K562 (cell line): ENCODE measurements at regions not wholly inside any gene's neighbourhood (a gene's known extent, or its start where the extent isn't known, plus 50 kb on each side); places are given as distances from the start of the nearest gene placed in this dataset.

Experiments used
- ATAC-seq: fragments of 200-7000 bp; cut with Tn5 transposase; 3 replicates; pipeline ENCODE4 v1.9.1; 2020; ENCODE audit warnings: moderate library complexity
- BruUV-seq: library from RNA; stranded (reverse); fragments of 400-500 nt; replicated peaks from 2 replicates; lab custom pipeline; 2021; lab: Mats Ljungman, UMichigan
- CTCF ChIA-PET: fragments of 300-600 bp; formaldehyde crosslinking; extraction: SDS; loops from one replicate; lab custom pipeline; 2021; ENCODE audit warnings: low intra/inter-chr PET ratio; lab: Yijun Ruan, JAX
- POLR2A ChIA-PET: fragments of 300-600, 350-650 bp; sonication (Branson Sonifier 250); formaldehyde crosslinking; extraction: SDS; loops from one replicate; lab custom pipeline; 2021; ENCODE audit warnings: antibody characterized with exemption, inconsistent platforms; lab: Yijun Ruan, JAX
- DNase-seq, 4 experiments: peaks; one replicate each; pipeline versions ENCODE4 v3.0.0 to v3.0.0-alpha.2; 2011 to 2018; ENCODE audit warnings: low spot score in 3 of 4, mixed read lengths in 3 of 4; ENCODE audit errors: extremely low read depth in 1 of 4
- FAIRE-seq: peaks from 2 replicates; lab custom pipeline; 2011; peaks lifted over from hg19 to GRCh38; lab: Jason Lieb, UNC
- H2AFZ ChIP-seq: 2 replicates; pipeline ENCODE4 v1.6.0; 2011; ENCODE audit warnings: low read depth, low read length, control low read depth, inconsistent platforms
- H3K27ac ChIP-seq: fragments of 200-600 bp; 3 replicates; pipeline ENCODE4 v1.8.0; 2011; ENCODE audit warnings: low read depth, mild to moderate bottlenecking, control low read depth, inconsistent platforms, low read length, moderate library complexity, mixed read lengths; ENCODE audit errors: extremely low read depth
- H3K27me3 ChIP-seq, 2 experiments: fragments of 300-600 bp in 1 of 2; 2 replicates in 1 of 2; 3 replicates in 1 of 2; pipeline versions ENCODE4 v1.6.0 to v1.8.0; 2011; ENCODE audit warnings: inconsistent platforms in 2 of 2, low read length in 2 of 2, mild to moderate bottlenecking in 1 of 2, mixed read lengths in 1 of 2, moderate library complexity in 1 of 2; ENCODE audit not compliant: control insufficient read depth in 2 of 2, insufficient read depth in 2 of 2
- H3K36me3 ChIP-seq: fragments of 300-600 bp; 3 replicates; pipeline ENCODE4 v1.8.0; 2011; ENCODE audit warnings: mild to moderate bottlenecking, low read length, inconsistent platforms; ENCODE audit not compliant: control insufficient read depth, insufficient read depth
- H3K4me1 ChIP-seq, 2 experiments: fragments of 200-600 bp in 1 of 2; replicated peaks in 1 of 2; 2 replicates in 1 of 2; 3 replicates in 1 of 2; pipeline versions ENCODE4 v1.5.1 to v1.8.0; 2011; ENCODE audit warnings: inconsistent platforms in 2 of 2, low read length in 2 of 2, mild to moderate bottlenecking in 1 of 2, mixed read lengths in 1 of 2, moderate library complexity in 1 of 2; ENCODE audit not compliant: control insufficient read depth in 2 of 2, insufficient read depth in 2 of 2
- H3K4me2 ChIP-seq: 2 replicates; pipeline ENCODE4 v1.6.1; 2011; ENCODE audit warnings: low read length, control low read depth, inconsistent platforms, mixed read lengths; ENCODE audit not compliant: insufficient read depth
- H3K4me3 ChIP-seq: fragments of 200-600 bp; sonication (generic), shearing (Covaris generic); 2 replicates; pipeline ENCODE4 v1.5.1; 2016; ENCODE audit warnings: control low read depth, inconsistent platforms
- H3K79me2 ChIP-seq: fragments of 200-600 bp; 3 replicates; pipeline ENCODE4 v1.8.0; 2011; ENCODE audit warnings: low read length, inconsistent platforms; ENCODE audit not compliant: control insufficient read depth, insufficient read depth
- H3K9ac ChIP-seq, 2 experiments: 2 replicates each; pipeline versions ENCODE4 v1.6.0 to v1.6.1; 2011; ENCODE audit warnings: low read depth in 2 of 2, low read length in 2 of 2, control low read depth in 1 of 2, inconsistent platforms in 1 of 2, mild to moderate bottlenecking in 1 of 2, mixed read lengths in 1 of 2; ENCODE audit not compliant: insufficient read depth in 1 of 2
- H3K9me1 ChIP-seq: one replicate; pipeline ENCODE4 v1.6.0; 2011; ENCODE audit warnings: inconsistent platforms, mild to moderate bottlenecking, low read length, moderate library complexity; ENCODE audit not compliant: control insufficient read depth, insufficient read depth
- H3K9me3 ChIP-seq: replicated peaks from 2 replicates; pipeline ENCODE4 v1.5.1; 2011; ENCODE audit warnings: low read depth, low read length, inconsistent platforms; ENCODE audit not compliant: control insufficient read depth, insufficient read depth
- H4K20me1 ChIP-seq: replicated peaks from 2 replicates; pipeline ENCODE4 v1.6.1; 2011; ENCODE audit warnings: low read length, inconsistent platforms, mixed read lengths; ENCODE audit not compliant: control insufficient read depth, insufficient read depth
- DDX20 ChIP-seq: fragments of 450-650 bp; IDR thresholded peaks from 2 replicates; pipeline ENCODE4 v1.6.1; 2016; ENCODE audit warnings: missing genetic modification characterization, low read depth, mild to moderate bottlenecking, missing compliant biosample characterization, moderate library complexity
- KDM5B ChIP-seq: fragments of 200-600 bp; sonication (generic); IDR thresholded peaks from 2 replicates; pipeline ENCODE4 v1.6.1; 2012; ENCODE audit warnings: low read depth, mild to moderate bottlenecking, moderate library complexity, low read length, control low read depth, inconsistent platforms; ENCODE audit not compliant: insufficient replicate concordance
- SIRT6 ChIP-seq: IDR thresholded peaks from one replicate; pipeline ENCODE4 v1.6.1; 2012; ENCODE audit warnings: low read depth, mild to moderate bottlenecking, control low read depth, inconsistent platforms, low read length, moderate library complexity
- SRSF9 ChIP-seq: fragments of 200-400 bp; formaldehyde crosslinking; IDR thresholded peaks from 2 replicates; pipeline ENCODE4 v1.6.1; 2017; ENCODE audit warnings: low read depth, low read length, borderline replicate concordance
- ZFP36 ChIP-seq: fragments of 150-350 bp; IDR thresholded peaks from 2 replicates; pipeline ENCODE4 v1.6.1; 2018; ENCODE audit warnings: low read length, low read depth; ENCODE audit not compliant: partially characterized antibody
- ZNF79 ChIP-seq: fragments of 250-450 bp; sonication (Bioruptor Pico); IDR thresholded peaks from 2 replicates; pipeline ENCODE4 v1.4.0; 2020; ENCODE audit warnings: low read depth, mild to moderate bottlenecking, moderate library complexity
- ZSCAN29 ChIP-seq: fragments of 450-650 bp; IDR thresholded peaks from 2 replicates; pipeline ENCODE4 v1.6.1; 2017
- WGBS: fragments of 100-300 bp; shearing (Covaris generic); methylation state at CpG from one replicate; pipeline ENCODE4 v1.1.6; 2016; ENCODE audit warnings: low coverage, mixed read lengths; ENCODE audit not compliant: insufficient coverage; ENCODE audit errors: missing lambda C conversion rate; 5-methylcytosine and 5-hydroxymethylcytosine counted together
- in situ Hi-C: fragments of 300-500 bp; cut with MboI; formaldehyde crosslinking; loops from 4 replicates; pipeline ENCODE4 v1.15.0; 2018; ENCODE audit warnings: inconsistent platforms, mixed read lengths
- intact Hi-C: fragments of 100-400 bp; cut with micrococcal nuclease; formaldehyde crosslinking; loops from 2 replicates; pipeline ENCODE4 v1.14.2; 2022
- TF ChIP-seq, protein P1 (sequence below): sonication (generic); formaldehyde crosslinking; IDR thresholded peaks from 2 replicates; pipeline ENCODE4 v1.8.0; 2022; ENCODE audit warnings: missing genetic modification reagents, mild to moderate bottlenecking, borderline replicate concordance
- TF ChIP-seq, protein P2 (sequence below): fragments of 450-650 bp; IDR thresholded peaks from 2 replicates; pipeline ENCODE4 v1.6.1; 2017; ENCODE audit warnings: mild to moderate bottlenecking, moderate library complexity
- TF ChIP-seq, protein P3 (sequence below), 2 experiments: fragments of 450-650 bp; formaldehyde crosslinking in 1 of 2; IDR thresholded peaks; 2 replicates each; pipeline versions ENCODE4 v1.4.0 to v1.6.1; 2014 to 2020; ENCODE audit warnings: mild to moderate bottlenecking in 2 of 2, borderline replicate concordance in 1 of 2, low read depth in 1 of 2

DNA sequence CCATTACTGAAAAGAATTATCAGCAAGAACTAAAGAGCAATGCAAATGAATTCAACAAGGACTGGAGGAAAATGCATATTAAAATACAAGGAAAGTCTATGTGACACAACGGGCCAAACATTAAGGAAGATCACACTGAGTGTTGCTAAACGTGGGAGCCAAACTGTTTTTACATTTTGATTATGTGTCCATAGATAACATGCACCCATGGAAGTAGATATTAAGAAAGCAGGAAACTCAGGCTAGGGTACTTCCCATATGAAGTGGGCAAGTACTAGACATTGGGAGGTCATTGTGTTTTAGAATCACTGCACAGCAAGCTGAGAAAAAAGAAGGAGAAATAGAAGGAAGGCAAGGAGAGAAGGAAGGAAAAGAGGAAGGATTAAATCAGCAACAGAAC, 161.8 kb downstream of the KCTD12 start (continued):
- TF ChIP-seq, protein P1, sequence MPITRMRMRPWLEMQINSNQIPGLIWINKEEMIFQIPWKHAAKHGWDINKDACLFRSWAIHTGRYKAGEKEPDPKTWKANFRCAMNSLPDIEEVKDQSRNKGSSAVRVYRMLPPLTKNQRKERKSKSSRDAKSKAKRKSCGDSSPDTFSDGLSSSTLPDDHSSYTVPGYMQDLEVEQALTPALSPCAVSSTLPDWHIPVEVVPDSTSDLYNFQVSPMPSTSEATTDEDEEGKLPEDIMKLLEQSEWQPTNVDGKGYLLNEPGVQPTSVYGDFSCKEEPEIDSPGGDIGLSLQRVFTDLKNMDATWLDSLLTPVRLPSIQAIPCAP (CRISPR knock-in tag), result no peak
- no peak for TF ChIP-seq SRSF9

DNA sequence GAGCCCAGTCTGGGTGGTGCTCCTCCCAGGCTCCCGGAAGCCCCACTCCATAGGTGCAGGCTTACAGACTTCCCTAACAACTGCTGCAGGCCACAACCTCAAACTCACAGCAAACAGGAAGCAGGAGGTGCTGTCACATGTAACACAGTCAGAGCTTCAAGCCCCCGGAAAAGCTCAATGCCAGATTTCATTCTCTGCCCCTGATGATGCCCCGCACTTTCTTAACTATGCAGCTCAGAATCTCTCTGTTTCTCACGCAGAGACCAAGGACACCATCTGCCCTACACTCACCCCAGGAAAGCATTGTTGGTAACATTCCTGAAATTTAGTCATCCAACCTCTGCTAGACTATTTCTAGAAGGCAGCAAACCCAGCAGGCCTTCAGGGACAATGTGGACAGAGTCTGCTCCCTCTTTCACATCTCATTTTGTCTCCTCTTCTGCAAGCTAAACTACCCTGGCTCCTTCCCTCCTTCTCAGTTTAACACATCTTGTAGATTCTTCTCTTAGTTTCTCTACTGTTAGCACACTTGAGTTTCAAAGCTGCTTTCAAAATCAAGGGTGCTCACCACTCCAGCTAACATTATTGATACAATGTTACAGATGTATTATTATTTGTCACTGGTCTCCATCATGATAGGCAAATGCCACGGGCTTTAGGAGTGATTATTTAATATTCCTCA, 162.5 kb downstream of the KCTD12 start:
- Histone ChIP-seq H3K27me3 (no peaks in the 10 kb centered on the region), H3K36me3 (no peaks in the 10 kb centered on the region), H3K9ac (no peak overlapping the region), H3K79me2 (no peaks in the 10 kb centered on the region), H3K9me3 (no peaks in the 10 kb centered on the region), H3K4me1 (no peaks in the 10 kb centered on the region), H3K27ac (no peak overlapping the region), H4K20me1 (no peaks in the 10 kb centered on the region), H3K4me3 (no peak overlapping the region), H3K4me2 (no peak overlapping the region), H2AFZ (no peak overlapping the region), H3K9me1 (no peaks in the 10 kb centered on the region)
- ChIA-PET CTCF (no interaction called here), POLR2A (interaction anchor here (1.2 kb wide), 1 partner anchor 11 kb away, joined by 3 read pairs; no protein-coding TSS in a partner anchor)
- no TSS peak for BruUV-seq
- no peak for FAIRE-seq
- intact Hi-C loops, result no loop called here
- 0% methylated on average over 1 of the region's 5 CpGs for WGBS
- no peak for ATAC-seq
- no peak for DNase-seq
- in situ Hi-C loops, result no loop called here
- TF ChIP-seq SIRT6, result no peak
- no peak for TF ChIP-seq ZFP36
- TF ChIP-seq DDX20 (tag), result no peak
- TF ChIP-seq KDM5B, result no peak
- no peak for TF ChIP-seq ZNF79
- TF ChIP-seq, protein P2, sequence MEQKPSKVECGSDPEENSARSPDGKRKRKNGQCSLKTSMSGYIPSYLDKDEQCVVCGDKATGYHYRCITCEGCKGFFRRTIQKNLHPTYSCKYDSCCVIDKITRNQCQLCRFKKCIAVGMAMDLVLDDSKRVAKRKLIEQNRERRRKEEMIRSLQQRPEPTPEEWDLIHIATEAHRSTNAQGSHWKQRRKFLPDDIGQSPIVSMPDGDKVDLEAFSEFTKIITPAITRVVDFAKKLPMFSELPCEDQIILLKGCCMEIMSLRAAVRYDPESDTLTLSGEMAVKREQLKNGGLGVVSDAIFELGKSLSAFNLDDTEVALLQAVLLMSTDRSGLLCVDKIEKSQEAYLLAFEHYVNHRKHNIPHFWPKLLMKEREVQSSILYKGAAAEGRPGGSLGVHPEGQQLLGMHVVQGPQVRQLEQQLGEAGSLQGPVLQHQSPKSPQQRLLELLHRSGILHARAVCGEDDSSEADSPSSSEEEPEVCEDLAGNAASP, result no peak
- TF ChIP-seq, protein P3, sequence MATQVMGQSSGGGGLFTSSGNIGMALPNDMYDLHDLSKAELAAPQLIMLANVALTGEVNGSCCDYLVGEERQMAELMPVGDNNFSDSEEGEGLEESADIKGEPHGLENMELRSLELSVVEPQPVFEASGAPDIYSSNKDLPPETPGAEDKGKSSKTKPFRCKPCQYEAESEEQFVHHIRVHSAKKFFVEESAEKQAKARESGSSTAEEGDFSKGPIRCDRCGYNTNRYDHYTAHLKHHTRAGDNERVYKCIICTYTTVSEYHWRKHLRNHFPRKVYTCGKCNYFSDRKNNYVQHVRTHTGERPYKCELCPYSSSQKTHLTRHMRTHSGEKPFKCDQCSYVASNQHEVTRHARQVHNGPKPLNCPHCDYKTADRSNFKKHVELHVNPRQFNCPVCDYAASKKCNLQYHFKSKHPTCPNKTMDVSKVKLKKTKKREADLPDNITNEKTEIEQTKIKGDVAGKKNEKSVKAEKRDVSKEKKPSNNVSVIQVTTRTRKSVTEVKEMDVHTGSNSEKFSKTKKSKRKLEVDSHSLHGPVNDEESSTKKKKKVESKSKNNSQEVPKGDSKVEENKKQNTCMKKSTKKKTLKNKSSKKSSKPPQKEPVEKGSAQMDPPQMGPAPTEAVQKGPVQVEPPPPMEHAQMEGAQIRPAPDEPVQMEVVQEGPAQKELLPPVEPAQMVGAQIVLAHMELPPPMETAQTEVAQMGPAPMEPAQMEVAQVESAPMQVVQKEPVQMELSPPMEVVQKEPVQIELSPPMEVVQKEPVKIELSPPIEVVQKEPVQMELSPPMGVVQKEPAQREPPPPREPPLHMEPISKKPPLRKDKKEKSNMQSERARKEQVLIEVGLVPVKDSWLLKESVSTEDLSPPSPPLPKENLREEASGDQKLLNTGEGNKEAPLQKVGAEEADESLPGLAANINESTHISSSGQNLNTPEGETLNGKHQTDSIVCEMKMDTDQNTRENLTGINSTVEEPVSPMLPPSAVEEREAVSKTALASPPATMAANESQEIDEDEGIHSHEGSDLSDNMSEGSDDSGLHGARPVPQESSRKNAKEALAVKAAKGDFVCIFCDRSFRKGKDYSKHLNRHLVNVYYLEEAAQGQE (IDR thresholded peaks at IDR 0.05; ENCODE audit: borderline replicate concordance), result no peak
- TF ChIP-seq, protein P3 (CRISPR knock-in tag; IDR thresholded peaks at IDR 0.05; ENCODE audit: low read depth), result no peak
- TF ChIP-seq ZSCAN29, result no peak
